ENCODE measurements at regions not wholly inside any gene's neighbourhood (a gene's known extent, or its start where the extent isn't known, plus 50 kb on each side); places are given as distances from the start of the nearest gene placed in this dataset.

GRCh38 chr2:145067549-145068030 is 547.7 kb upstream of the ZEB2 start:
- no peak for DNase-seq (ENCODE audit: low read depth in 2 of 2)

GRCh38 chr2:145066856-145067548 is 547.1 kb upstream of the ZEB2 start:
- DNase-seq (ENCODE audit: low read depth in 2 of 2), result no peak

GRCh38 chr2:145066151-145066661 is 546.3 kb upstream of the ZEB2 start:
- DNase-seq (ENCODE audit: low read depth in 2 of 2), result no peak

GRCh38 chr2:145065342-145065741 is 545.4 kb upstream of the ZEB2 start:
- DNase-seq (ENCODE audit: low read depth in 2 of 2), result no peak

GRCh38 chr2:145064511-145064910 is 544.6 kb upstream of the ZEB2 start:
- DNase-seq (ENCODE audit: low read depth in 2 of 2), result no peak

GRCh38 chr2:145060876-145061275 is 541.0 kb upstream of the ZEB2 start:
- no peak for DNase-seq (ENCODE audit: low read depth in 2 of 2)

- no peak for DNase-seq (ENCODE audit: low read depth in 2 of 2)
These were observed 540.0 kb upstream of the ZEB2 start for GRCh38 chr2:145059914-145060313.

GRCh38 chr2:145059343-145059742 is 539.4 kb upstream of the ZEB2 start:
- no peak for DNase-seq (ENCODE audit: low read depth in 2 of 2)

GRCh38 chr2:145058457-145058856 is 538.5 kb upstream of the ZEB2 start:
- no peak for DNase-seq (ENCODE audit: low read depth in 2 of 2)

- no peak for DNase-seq (ENCODE audit: low read depth in 2 of 2)
These were observed 535.7 kb upstream of the ZEB2 start for GRCh38 chr2:145055651-145056050.

GRCh38 chr2:145050134-145050533 is 530.2 kb upstream of the ZEB2 start:
- DNase-seq (ENCODE audit: low read depth in 2 of 2), result no peak

- DNase-seq (ENCODE audit: low read depth in 2 of 2), result no peak
These were observed 529.6 kb upstream of the ZEB2 start for GRCh38 chr2:145049475-145049874.

GRCh38 chr2:145047554-145047953 is 527.6 kb upstream of the ZEB2 start:
- DNase-seq (ENCODE audit: low read depth in 2 of 2), result no peak

GRCh38 chr2:145044491-145044890 is 524.6 kb upstream of the ZEB2 start:
- DNase-seq (ENCODE audit: low read depth in 2 of 2), result no peak

GRCh38 chr2:145043399-145043834 is 523.5 kb upstream of the ZEB2 start:
- no peak for DNase-seq (ENCODE audit: low read depth in 2 of 2)

- DNase-seq (ENCODE audit: low read depth in 2 of 2), result no peak
These were observed 521.8 kb upstream of the ZEB2 start for GRCh38 chr2:145041706-145042105.

GRCh38 chr2:145040433-145040832 is 520.5 kb upstream of the ZEB2 start:
- no peak for DNase-seq (ENCODE audit: low read depth in 2 of 2)

- DNase-seq (ENCODE audit: low read depth in 2 of 2), result no peak
These were observed 518.2 kb upstream of the ZEB2 start for GRCh38 chr2:145038041-145038525.

- DNase-seq (ENCODE audit: low read depth in 2 of 2), result no peak
These were observed 516.6 kb upstream of the ZEB2 start for GRCh38 chr2:145036421-145037011.

GRCh38 chr2:145034511-145034910 is 514.6 kb upstream of the ZEB2 start:
- DNase-seq (ENCODE audit: low read depth in 2 of 2), result no peak

- DNase-seq (ENCODE audit: low read depth in 2 of 2), result no peak
These were observed 513.5 kb upstream of the ZEB2 start for GRCh38 chr2:145033438-145033837.

- no peak for DNase-seq (ENCODE audit: low read depth in 2 of 2)
These were observed 512.9 kb upstream of the ZEB2 start for GRCh38 chr2:145032791-145033190.

- DNase-seq (ENCODE audit: low read depth in 2 of 2), result no peak
These were observed 510.0 kb upstream of the ZEB2 start for GRCh38 chr2:145029873-145030272.
